Lower leg skin (tissue), 3 donors: ENCODE measurements at regions not wholly inside any gene's neighbourhood (a gene's known extent, or its start where the extent isn't known, plus 50 kb on each side); places are given as distances from the start of the nearest gene placed in this dataset.

Experiments used
- CTCF ChIP-seq, 3 donors: fragments of 450-650 bp; IDR thresholded peaks; one replicate each; pipeline ENCODE4 v1.5.1; 2016; ENCODE audit warnings: antibody characterized with exemption in 3 of 3, mild to moderate bottlenecking in 3 of 3, moderate library complexity in 2 of 3
- POLR2A ChIP-seq, 2 donors: fragments of 450-650 bp; IDR thresholded peaks; one replicate each; pipeline ENCODE4 v1.6.1; 2016 to 2017; ENCODE audit warnings: antibody characterized with exemption in 2 of 2, mild to moderate bottlenecking in 1 of 2, moderate library complexity in 1 of 2

- TF ChIP-seq CTCF (IDR thresholded peaks at IDR 0.05) (no peak), POLR2A (IDR thresholded peaks at IDR 0.05) (no peak)
Observed at GRCh38 chr9:101925498-101925897, 187.1 kb upstream of the GRIN3A start.
